ENCODE measurements at regions not wholly inside any gene's neighbourhood (a gene's known extent, or its start where the extent isn't known, plus 50 kb on each side); places are given as distances from the start of the nearest gene placed in this dataset.

- no peak overlapping the region for H3K4me3 ChIP-seq
- peaks cover 0 to 18% (median 12%) of the 10 kb centered on the region in 11 experiments; a peak in 10 of 22 replicates for H3K36me3 ChIP-seq
- no peak overlapping the region for H3K9ac ChIP-seq
- no peak for TF ChIP-seq Cebpa-rat (IDR thresholded peaks at IDR 0.05)
- H4K20me1 ChIP-seq = peaks cover 0 to 38% (median 0%) of the 10 kb centered on the region in 11 experiments; a peak in 3 of 22 replicates
- 0 out of 22 replicates have a peak, but pooled peaks cover 0 to 3% (median 0%) of the 10 kb centered on the region in 11 experiments for H3K27me3 ChIP-seq
- no peaks in the 10 kb centered on the region for H3K9me3 ChIP-seq (replicated peaks in 1 of 11)
- no peak overlapping the region for H3K27ac ChIP-seq
- no peak overlapping the region for H3K4me2 ChIP-seq
- no peaks in the 10 kb centered on the region for H3K4me1 ChIP-seq
These were observed 132.6 kb upstream of the MTHFD1L start for GRCh38 chr6:150732765-150733539.

- Histone ChIP-seq H4K20me1 (peaks cover 0 to 39% (median 0%) of the 10 kb centered on the region in 11 experiments; a peak in 3 of 22 replicates), H3K9me3 (replicated peaks in 1 of 11) (no peaks in the 10 kb centered on the region), H3K27ac (no peak overlapping the region), H3K27me3 (0 out of 22 replicates have a peak, but pooled peaks cover 0 to 5% (median 0%) of the 10 kb centered on the region in 11 experiments), H3K4me1 (no peaks in the 10 kb centered on the region), H3K36me3 (peaks cover 0 to 18% (median 12%) of the 10 kb centered on the region in 11 experiments; a peak in 10 of 22 replicates), H3K9ac (no peak overlapping the region), H3K4me3 (no peak overlapping the region), H3K4me2 (no peak overlapping the region)
- no peak for TF ChIP-seq Cebpa-rat (IDR thresholded peaks at IDR 0.05)
These were observed 131.8 kb upstream of the MTHFD1L start for GRCh38 chr6:150733726-150734125.

GRCh38 chr6:150734235-150734634 is 131.3 kb upstream of the MTHFD1L start:
- H3K9me3 ChIP-seq (replicated peaks in 1 of 11) = no peaks in the 10 kb centered on the region
- H3K4me3 ChIP-seq = no peak overlapping the region
- no peak for TF ChIP-seq Cebpa-rat (IDR thresholded peaks at IDR 0.05)
- H3K4me1 ChIP-seq = no peaks in the 10 kb centered on the region
- H3K27ac ChIP-seq = no peak overlapping the region
- no peak overlapping the region for H3K4me2 ChIP-seq
- no peak overlapping the region for H3K9ac ChIP-seq
- 0 out of 22 replicates have a peak, but pooled peaks cover 0 to 7% (median 0%) of the 10 kb centered on the region in 11 experiments for H3K27me3 ChIP-seq
- H3K36me3 ChIP-seq = peaks cover 0 to 18% (median 12%) of the 10 kb centered on the region in 11 experiments; a peak in 10 of 22 replicates
- peaks cover 0 to 40% (median 0%) of the 10 kb centered on the region in 11 experiments; a peak in 3 of 22 replicates for H4K20me1 ChIP-seq

- H3K4me2 ChIP-seq = no peak overlapping the region
- H3K9ac ChIP-seq = no peak overlapping the region
- no peak overlapping the region for H3K4me3 ChIP-seq
- no peak for TF ChIP-seq Cebpa-rat (IDR thresholded peaks at IDR 0.05)
- no peak overlapping the region for H3K27ac ChIP-seq
- H3K4me1 ChIP-seq = no peaks in the 10 kb centered on the region
- H3K27me3 ChIP-seq = peaks cover 0 to 14% (median 0%) of the 10 kb centered on the region in 11 experiments; a peak in 1 of 22 replicates
- H3K36me3 ChIP-seq = peaks cover 0 to 18% (median 12%) of the 10 kb centered on the region in 11 experiments; a peak in 10 of 22 replicates
- peaks cover 0 to 51% (median 0%) of the 10 kb centered on the region in 11 experiments; a peak in 3 of 22 replicates for H4K20me1 ChIP-seq
- H3K9me3 ChIP-seq (replicated peaks in 1 of 11) = no peaks in the 10 kb centered on the region
These were observed 130.1 kb upstream of the MTHFD1L start for GRCh38 chr6:150735341-150735851.

GRCh38 chr6:150738092-150738629 is 127.3 kb upstream of the MTHFD1L start:
- Histone ChIP-seq H3K4me1 (no peaks in the 10 kb centered on the region), H4K20me1 (peaks cover 0 to 64% (median 0%) of the 10 kb centered on the region in 11 experiments; a peak in 3 of 22 replicates), H3K9me3 (replicated peaks in 1 of 11) (no peaks in the 10 kb centered on the region), H3K4me2 (no peak overlapping the region), H3K9ac (no peak overlapping the region), H3K27me3 (peaks cover 0 to 14% (median 0%) of the 10 kb centered on the region in 11 experiments; a peak in 1 of 22 replicates), H3K36me3 (peaks cover 0 to 18% (median 12%) of the 10 kb centered on the region in 11 experiments; a peak in 10 of 22 replicates), H3K4me3 (no peak overlapping the region), H3K27ac (no peak overlapping the region)
- no peak for TF ChIP-seq Cebpa-rat (IDR thresholded peaks at IDR 0.05)

- Histone ChIP-seq H4K20me1 (peaks cover 0 to 70% (median 0%) of the 10 kb centered on the region in 11 experiments; a peak in 4 of 22 replicates), H3K36me3 (peaks cover 0 to 4% (median 0%) of the 10 kb centered on the region in 11 experiments; a peak in 2 of 22 replicates), H3K4me2 (no peak overlapping the region), H3K27ac (no peak overlapping the region), H3K9ac (no peak overlapping the region), H3K4me1 (no peaks in the 10 kb centered on the region), H3K27me3 (peaks cover 0 to 14% (median 0%) of the 10 kb centered on the region in 11 experiments; a peak in 1 of 22 replicates), H3K9me3 (replicated peaks in 1 of 11) (no peaks in the 10 kb centered on the region), H3K4me3 (no peak overlapping the region)
- no peak for TF ChIP-seq Cebpa-rat (IDR thresholded peaks at IDR 0.05)
These were observed 125.7 kb upstream of the MTHFD1L start for GRCh38 chr6:150739711-150740349.

- H3K9ac ChIP-seq = no peak overlapping the region
- no peak overlapping the region for H3K4me3 ChIP-seq
- no peak for TF ChIP-seq Cebpa-rat (IDR thresholded peaks at IDR 0.05)
- no peak overlapping the region for H3K27ac ChIP-seq
- H3K4me1 ChIP-seq = no peaks in the 10 kb centered on the region
- H3K9me3 ChIP-seq (replicated peaks in 1 of 11) = no peaks in the 10 kb centered on the region
- no peak overlapping the region for H3K4me2 ChIP-seq
- H4K20me1 ChIP-seq = peaks cover 0 to 76% (median 0%) of the 10 kb centered on the region in 11 experiments; a peak in 4 of 22 replicates
- peaks cover 0 to 14% (median 0%) of the 10 kb centered on the region in 11 experiments; a peak in 1 of 22 replicates for H3K27me3 ChIP-seq
- no peaks in the 10 kb centered on the region for H3K36me3 ChIP-seq
These were observed 125.0 kb upstream of the MTHFD1L start for GRCh38 chr6:150740453-150740852.

- Histone ChIP-seq H3K9me3 (replicated peaks in 1 of 11) (no peaks in the 10 kb centered on the region), H3K36me3 (no peaks in the 10 kb centered on the region), H3K4me2 (no peak overlapping the region), H3K9ac (no peak overlapping the region), H3K4me1 (no peaks in the 10 kb centered on the region), H3K27ac (no peak overlapping the region), H4K20me1 (peaks cover 0 to 82% (median 0%) of the 10 kb centered on the region in 11 experiments; a peak in 4 of 22 replicates), H3K4me3 (no peak overlapping the region), H3K27me3 (peaks cover 0 to 14% (median 0%) of the 10 kb centered on the region in 11 experiments; a peak in 1 of 22 replicates)
- no peak for TF ChIP-seq Cebpa-rat (IDR thresholded peaks at IDR 0.05)
These were observed 123.8 kb upstream of the MTHFD1L start for GRCh38 chr6:150741633-150742200.

All from BLaER1 treated with 17β-estradiol and CSF1 and Interleukin-3, amounts not matched to agents 10 nM and 100 nM (cell line).